H1 (cell line): ENCODE measurements at regions not wholly inside any gene's neighbourhood (a gene's known extent, or its start where the extent isn't known, plus 50 kb on each side); places are given as distances from the start of the nearest gene placed in this dataset.

Experiments used
- CTCF ChIA-PET: fragments of 300-600 bp; sonication (Branson Sonifier 250); formaldehyde crosslinking; loops from one replicate; lab custom pipeline; 2021; ENCODE audit not compliant: partially characterized antibody; lab: Charles Lee
- POLR2A ChIA-PET: fragments of 300-600 bp; sonication (Branson Sonifier 250); formaldehyde crosslinking; loops from one replicate; lab custom pipeline; 2021; ENCODE audit warnings: inconsistent platforms; ENCODE audit not compliant: partially characterized antibody; lab: Charles Lee
- DNase-seq, 2 experiments: peaks; one replicate each; pipeline versions ENCODE4 v3.0.0 to v3.0.0-alpha.2; 2010 to 2022; ENCODE audit warnings: low spot score in 2 of 2, low read depth in 1 of 2, mixed read lengths in 1 of 2
- FAIRE-seq: peaks from 2 replicates; lab custom pipeline; 2011; peaks lifted over from hg19 to GRCh38; lab: Jason Lieb, UNC
- H2AFZ ChIP-seq: 2 replicates; pipeline ENCODE4 v1.8.1; 2012; ENCODE audit warnings: low read length, inconsistent platforms
- H2AK5ac ChIP-seq: 2 replicates; pipeline ENCODE4 v1.6.1; 2013; ENCODE audit warnings: low read depth, low read length
- H2BK120ac ChIP-seq: replicated peaks from 2 replicates; pipeline ENCODE3; 2013; ENCODE audit warnings: low read depth, low read length, inconsistent platforms
- H2BK12ac ChIP-seq: 2 replicates; pipeline ENCODE4 v1.6.1; 2013; ENCODE audit warnings: low read depth, low read length
- H2BK15ac ChIP-seq: 2 replicates; pipeline ENCODE4 v1.6.1; 2013; ENCODE audit warnings: low read length
- H2BK20ac ChIP-seq: 2 replicates; pipeline ENCODE4 v1.6.1; 2013; ENCODE audit warnings: low read length
- H2BK5ac ChIP-seq: 2 replicates; pipeline ENCODE4 v1.6.1; 2013; ENCODE audit warnings: low read depth, low read length
- H3K14ac ChIP-seq: 2 replicates; pipeline ENCODE4 v1.6.1; 2013; ENCODE audit warnings: inconsistent platforms; ENCODE audit not compliant: insufficient read length
- H3K18ac ChIP-seq: 2 replicates; pipeline ENCODE4 v1.6.1; 2013; ENCODE audit warnings: low read length; ENCODE audit errors: extremely low read depth
- H3K23ac ChIP-seq: 2 replicates; pipeline ENCODE4 v1.6.1; 2013; ENCODE audit warnings: inconsistent platforms; ENCODE audit not compliant: insufficient read length
- H3K23me2 ChIP-seq: 2 replicates; pipeline ENCODE4 v1.6.1; 2013; ENCODE audit warnings: low read depth, low read length
- H3K27ac ChIP-seq: 2 replicates; pipeline ENCODE4 v1.6.1; 2011; ENCODE audit warnings: low read depth, low read length, inconsistent platforms
- H3K27me3 ChIP-seq, 4 experiments: replicated peaks in 1 of 4; 1 replicate in 1 of 4; 2 replicates in 3 of 4; pipeline versions ENCODE4 v1.6.1 to v1.8.1; 2011 to 2013; ENCODE audit warnings: low read length in 3 of 4, mild to moderate bottlenecking in 3 of 4, inconsistent platforms in 2 of 4, mixed read lengths in 2 of 4, moderate library complexity in 1 of 4; ENCODE audit not compliant: control insufficient read depth in 3 of 4, insufficient read depth in 3 of 4; ENCODE audit errors: extremely low read depth in 1 of 4
- H3K36me3 ChIP-seq, 4 experiments: 2 replicates each; pipeline versions ENCODE4 v1.6.1 to v1.8.1; 2011 to 2013; ENCODE audit warnings: mild to moderate bottlenecking in 4 of 4, low read length in 3 of 4, moderate library complexity in 2 of 4, control low read depth in 1 of 4, inconsistent platforms in 1 of 4; ENCODE audit not compliant: insufficient read depth in 4 of 4, control insufficient read depth in 2 of 4
- H3K4ac ChIP-seq: replicated peaks from 2 replicates; pipeline ENCODE3; 2013; ENCODE audit warnings: low read length, low read depth, mixed read lengths, inconsistent platforms; ENCODE audit not compliant: insufficient read length
- H3K4me1 ChIP-seq, 4 experiments: replicated peaks in 1 of 4; 1 replicate in 1 of 4; 2 replicates in 3 of 4; pipeline versions ENCODE4 v1.6.1 to v1.8.1; 2011 to 2013; ENCODE audit warnings: low read length in 3 of 4, inconsistent platforms in 2 of 4, mixed read lengths in 1 of 4; ENCODE audit not compliant: insufficient read depth in 4 of 4, control insufficient read depth in 3 of 4
- H3K4me2 ChIP-seq, 2 experiments: 2 replicates each; pipeline versions ENCODE4 v1.6.1 to v1.8.1; 2011 to 2013; ENCODE audit warnings: low read depth in 2 of 2, low read length in 2 of 2, control low read depth in 1 of 2, inconsistent platforms in 1 of 2, mild to moderate bottlenecking in 1 of 2; ENCODE audit not compliant: insufficient read depth in 1 of 2
- H3K4me3 ChIP-seq, 4 experiments: fragments of 200-600, 300-600 bp in 1 of 4; sonication (generic), shearing (Covaris generic), sonication (Bioruptor Twin) in 1 of 4; 2 replicates each; pipeline versions ENCODE4 v1.5.1 to v1.8.1; 2011 to 2016; ENCODE audit warnings: low read length in 4 of 4, low read depth in 3 of 4, control low read depth in 2 of 4, inconsistent platforms in 2 of 4, mild to moderate bottlenecking in 2 of 4, mixed read lengths in 1 of 4, moderate library complexity in 1 of 4; ENCODE audit not compliant: insufficient read depth in 2 of 4; ENCODE audit errors: extremely low read depth in 1 of 4
- H3K56ac ChIP-seq: replicated peaks from 2 replicates; pipeline ENCODE3; 2013; ENCODE audit warnings: low read depth, mild to moderate bottlenecking, mixed read lengths, low read length, inconsistent platforms; ENCODE audit not compliant: insufficient read length
- H3K79me1 ChIP-seq: 2 replicates; pipeline ENCODE4 v1.6.1; 2013; ENCODE audit warnings: low read depth, low read length, control low read depth
- H3K79me2 ChIP-seq, 2 experiments: 2 replicates each; pipeline versions ENCODE4 v1.6.1 to v1.8.1; 2012 to 2013; ENCODE audit warnings: low read length in 2 of 2, mild to moderate bottlenecking in 2 of 2, inconsistent platforms in 1 of 2; ENCODE audit not compliant: insufficient read depth in 2 of 2, control insufficient read depth in 1 of 2
- H3K9ac ChIP-seq, 4 experiments: replicated peaks in 1 of 4; 1 replicate in 1 of 4; 2 replicates in 3 of 4; pipeline versions ENCODE4 v1.6.1 to v1.8.1; 2011 to 2013; ENCODE audit warnings: low read depth in 3 of 4, low read length in 3 of 4, control low read depth in 2 of 4, mild to moderate bottlenecking in 2 of 4, moderate library complexity in 2 of 4, inconsistent platforms in 1 of 4; ENCODE audit errors: extremely low read depth in 1 of 4
- H3K9me3 ChIP-seq, 2 experiments: 2 replicates each; pipeline versions ENCODE4 v1.6.1 to v1.8.1; 2012 to 2013; ENCODE audit warnings: mild to moderate bottlenecking in 2 of 2, moderate library complexity in 2 of 2, control low read depth in 1 of 2, inconsistent platforms in 1 of 2, low read depth in 1 of 2, low read length in 1 of 2, mixed read lengths in 1 of 2; ENCODE audit not compliant: insufficient read depth in 2 of 2
- H4K20me1 ChIP-seq, 2 experiments: replicated peaks in 1 of 2; 2 replicates each; pipeline versions ENCODE3 to v1.8.1; 2011 to 2013; ENCODE audit warnings: inconsistent platforms in 2 of 2, low read length in 2 of 2, mild to moderate bottlenecking in 1 of 2; ENCODE audit not compliant: insufficient read depth in 2 of 2, control insufficient read depth in 1 of 2
- H4K5ac ChIP-seq: 2 replicates; pipeline ENCODE4 v1.6.1; 2013; ENCODE audit warnings: low read length, low read depth, mixed read lengths, inconsistent platforms; ENCODE audit not compliant: insufficient read length
- H4K8ac ChIP-seq: 2 replicates; pipeline ENCODE4 v1.8.0; 2013; ENCODE audit warnings: mild to moderate bottlenecking, moderate library complexity, low read length, inconsistent platforms; ENCODE audit not compliant: insufficient read depth; ENCODE audit errors: extremely low read depth
- H4K91ac ChIP-seq: replicated peaks from 2 replicates; pipeline ENCODE3; 2013; ENCODE audit warnings: low read length, mixed read lengths, inconsistent platforms; ENCODE audit not compliant: insufficient read length
- WGBS, 2 experiments: shearing (Covaris generic) in 1 of 2; methylation state at CpG; one replicate each; pipeline versions ENCODE4 v1.1.6 to v1.1.7; 2013 to 2015; ENCODE audit warnings: low lambda C conversion rate in 2 of 2, mixed read lengths in 2 of 2, inconsistent platforms in 1 of 2, low coverage in 1 of 2, missing lambda C conversion rate in 1 of 2; ENCODE audit not compliant: insufficient replicate concordance in 2 of 2, insufficient coverage in 1 of 2, insufficient read length in 1 of 2; ENCODE audit errors: extremely low coverage in 1 of 2, missing lambda C conversion rate in 1 of 2; 5-methylcytosine and 5-hydroxymethylcytosine counted together

DNA sequence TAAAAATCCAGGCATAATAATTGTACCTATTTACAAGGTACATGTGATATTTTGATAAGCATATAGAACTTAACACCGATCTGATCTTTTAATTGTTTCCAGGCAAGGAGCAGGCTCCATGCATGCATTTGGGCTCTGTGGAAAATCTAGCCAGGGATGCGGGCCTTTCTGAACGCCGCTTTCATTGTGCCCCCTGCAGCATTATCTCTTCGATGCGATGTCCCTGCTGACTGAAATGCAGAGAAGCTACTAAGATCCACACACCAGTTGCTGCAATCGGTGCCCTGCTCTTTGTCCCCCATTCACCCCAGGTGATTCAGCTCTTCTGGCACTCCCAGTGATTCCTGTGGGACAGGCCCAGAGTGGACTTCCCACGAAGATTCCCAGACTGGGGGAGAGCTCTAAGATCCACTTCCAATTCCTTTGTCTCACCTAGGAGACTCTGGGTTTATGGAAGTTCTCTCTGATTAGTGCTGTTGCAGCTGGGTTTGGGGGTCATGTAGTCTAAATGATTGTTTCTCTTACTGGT lies 254.3 kb upstream of the AGA start:
- H4K91ac ChIP-seq, result no peak overlapping the region
- H3K18ac ChIP-seq, result no peak overlapping the region; the same call in 1 of the 2 replicates
- 66% methylated on average over 8 of the region's 8 CpGs; no CpG with 5 or more reads in 1 of the 2 experiments for WGBS, 2 experiments
- no peaks in the 10 kb centered on the region for H4K20me1 ChIP-seq
- FAIRE-seq (no peak), DNase-seq (peak; percentile 7 to 45)
- H3K56ac ChIP-seq, result no peak overlapping the region
- H3K4me2 ChIP-seq, result no peak overlapping the region
- no peak overlapping the region for H4K5ac ChIP-seq
- no peak overlapping the region for H3K9ac ChIP-seq
- H3K23ac ChIP-seq, result no peak overlapping the region
- H3K27me3 ChIP-seq, result no peaks in the 10 kb centered on the region
- no peak overlapping the region for H2BK12ac ChIP-seq
- no peak overlapping the region for H3K4ac ChIP-seq
- no peaks in the 10 kb centered on the region for H3K9me3 ChIP-seq
- no peaks in the 10 kb centered on the region for H3K79me2 ChIP-seq
- no peaks in the 10 kb centered on the region for H3K36me3 ChIP-seq
- no peaks in the 10 kb centered on the region for H3K4me1 ChIP-seq
- H3K23me2 ChIP-seq, result no peaks in the 10 kb centered on the region
- H2BK5ac ChIP-seq, result no peak overlapping the region
- no peak overlapping the region for H3K4me3 ChIP-seq
- peak overlapping the region; percentile 94; the same call in 1 of the 2 replicates for H2AFZ ChIP-seq
- H3K14ac ChIP-seq, result no peak overlapping the region
- no peak overlapping the region for H2BK20ac ChIP-seq
- H2BK15ac ChIP-seq, result no peak overlapping the region
- POLR2A ChIA-PET, result no interaction called here
- CTCF ChIA-PET, result interaction anchor here (1.0 to 1.3 kb wide), 2 partner anchors 9 to 390 kb away, joined by 3 read pairs; no protein-coding TSS in a partner anchor
- no peaks in the 10 kb centered on the region for H3K79me1 ChIP-seq
- H2AK5ac ChIP-seq, result no peak overlapping the region
- H4K8ac ChIP-seq, result peak overlapping the region; percentile 47; the same call in 1 of the 2 replicates
- no peak overlapping the region for H3K27ac ChIP-seq
- no peak overlapping the region for H2BK120ac ChIP-seq
